ENCODE measurements at regions not wholly inside any gene's neighbourhood (a gene's known extent, or its start where the extent isn't known, plus 50 kb on each side); places are given as distances from the start of the nearest gene placed in this dataset.

GRCh38 chr10:107371801-107372200, 207.3 kb upstream of the SORCS1 start:
- TF ChIP-seq, protein P1, sequence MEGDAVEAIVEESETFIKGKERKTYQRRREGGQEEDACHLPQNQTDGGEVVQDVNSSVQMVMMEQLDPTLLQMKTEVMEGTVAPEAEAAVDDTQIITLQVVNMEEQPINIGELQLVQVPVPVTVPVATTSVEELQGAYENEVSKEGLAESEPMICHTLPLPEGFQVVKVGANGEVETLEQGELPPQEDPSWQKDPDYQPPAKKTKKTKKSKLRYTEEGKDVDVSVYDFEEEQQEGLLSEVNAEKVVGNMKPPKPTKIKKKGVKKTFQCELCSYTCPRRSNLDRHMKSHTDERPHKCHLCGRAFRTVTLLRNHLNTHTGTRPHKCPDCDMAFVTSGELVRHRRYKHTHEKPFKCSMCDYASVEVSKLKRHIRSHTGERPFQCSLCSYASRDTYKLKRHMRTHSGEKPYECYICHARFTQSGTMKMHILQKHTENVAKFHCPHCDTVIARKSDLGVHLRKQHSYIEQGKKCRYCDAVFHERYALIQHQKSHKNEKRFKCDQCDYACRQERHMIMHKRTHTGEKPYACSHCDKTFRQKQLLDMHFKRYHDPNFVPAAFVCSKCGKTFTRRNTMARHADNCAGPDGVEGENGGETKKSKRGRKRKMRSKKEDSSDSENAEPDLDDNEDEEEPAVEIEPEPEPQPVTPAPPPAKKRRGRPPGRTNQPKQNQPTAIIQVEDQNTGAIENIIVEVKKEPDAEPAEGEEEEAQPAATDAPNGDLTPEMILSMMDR (conservative IDR thresholded peaks at IDR 0.05 in 1 of 2, IDR thresholded peaks at IDR 0.05 in 1 of 2; ENCODE audit: low read depth in 1 of 2, low read length in 2 of 2), result no peak
- no peak for TF ChIP-seq EZH2 (IDR thresholded peaks at IDR 0.05; ENCODE audit: low read length, missing control alignments)

Measured in fibroblast of lung (primary cell).